HG03159 (cell line): ENCODE measurements at regions not wholly inside any gene's neighbourhood (a gene's known extent, or its start where the extent isn't known, plus 50 kb on each side); places are given as distances from the start of the nearest gene placed in this dataset.

Source experiments
- ATAC-seq: cut with Tn5 transposase; IDR thresholded peaks from one replicate; pipeline ENCODE4 v1.9.1; 2021; ENCODE audit warnings: mild to moderate bottlenecking, moderate library complexity; ENCODE audit not compliant: unreplicated experiment

DNA sequence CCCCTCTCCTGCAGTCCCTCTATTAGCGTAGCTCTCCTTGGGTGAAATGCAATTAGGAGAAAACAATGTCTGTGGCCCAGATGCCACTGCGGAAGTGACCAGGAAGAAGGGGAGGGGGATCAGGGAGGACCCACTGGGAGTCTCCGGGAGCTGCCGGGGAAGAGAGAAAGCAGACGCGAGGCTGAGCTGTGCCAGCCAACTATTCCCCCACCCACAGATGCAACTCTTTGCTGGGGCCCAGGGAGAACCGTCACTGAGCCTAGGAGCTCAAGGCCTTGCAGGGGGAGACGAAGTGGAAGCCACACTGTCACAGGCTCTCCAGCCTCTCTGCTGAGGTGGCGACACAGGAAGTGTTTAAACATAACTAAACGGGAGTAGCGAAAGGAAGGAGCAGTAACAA is 149.2 kb downstream of the BCOR start:
- ATAC-seq, result no peak

DNA sequence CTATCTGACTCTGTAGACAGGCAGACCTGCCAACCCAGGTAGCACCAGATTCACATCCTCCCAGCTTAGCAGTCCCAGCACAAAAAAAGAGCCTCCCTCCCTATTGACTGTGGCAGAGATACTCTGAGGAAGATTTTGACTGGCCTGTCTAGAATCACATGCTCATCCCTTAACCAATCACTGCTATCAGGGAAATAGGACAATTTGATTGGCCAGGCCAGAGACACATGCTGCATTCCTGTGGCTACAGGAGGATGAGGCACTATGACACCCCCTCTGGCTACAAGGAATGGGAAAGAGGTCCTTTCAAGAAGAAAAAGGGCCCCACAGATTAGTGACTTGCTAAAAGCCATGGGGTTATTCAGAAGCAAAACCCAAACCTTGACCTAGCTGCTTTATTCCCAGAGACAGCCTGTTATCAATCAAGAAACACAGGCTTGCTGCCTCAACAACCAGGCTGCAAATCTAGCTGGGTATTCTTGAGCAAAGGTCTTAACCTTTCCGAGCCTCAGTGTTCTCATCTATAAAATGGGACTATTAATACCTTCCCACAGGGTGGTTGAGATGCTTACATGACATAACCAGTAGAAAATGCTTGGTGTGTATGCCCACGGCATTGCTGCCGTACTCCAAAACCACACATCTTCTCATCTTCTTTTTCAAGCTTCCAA is 147.6 kb downstream of the BCOR start:
- ATAC-seq, result no peak

DNA sequence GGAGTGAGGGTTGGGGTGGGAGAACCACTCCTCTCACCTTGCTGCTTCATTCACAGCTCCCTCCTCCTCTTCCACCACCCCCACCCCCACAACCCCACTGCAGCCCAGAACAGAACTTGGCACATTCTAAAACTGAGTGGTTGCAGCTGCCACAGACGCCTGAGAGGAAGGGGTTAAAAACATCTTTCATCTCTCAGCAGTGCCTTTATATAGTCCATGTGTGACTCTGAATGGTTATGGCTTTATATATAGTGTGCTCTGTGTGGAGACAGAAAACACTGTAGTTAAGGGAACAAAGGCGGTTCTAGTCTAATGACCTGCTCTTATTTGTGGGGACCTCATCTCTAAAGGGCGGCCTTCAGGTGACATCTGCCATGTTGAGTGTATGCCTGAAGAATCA is 144.8 kb downstream of the BCOR start:
- ATAC-seq, result no peak

DNA sequence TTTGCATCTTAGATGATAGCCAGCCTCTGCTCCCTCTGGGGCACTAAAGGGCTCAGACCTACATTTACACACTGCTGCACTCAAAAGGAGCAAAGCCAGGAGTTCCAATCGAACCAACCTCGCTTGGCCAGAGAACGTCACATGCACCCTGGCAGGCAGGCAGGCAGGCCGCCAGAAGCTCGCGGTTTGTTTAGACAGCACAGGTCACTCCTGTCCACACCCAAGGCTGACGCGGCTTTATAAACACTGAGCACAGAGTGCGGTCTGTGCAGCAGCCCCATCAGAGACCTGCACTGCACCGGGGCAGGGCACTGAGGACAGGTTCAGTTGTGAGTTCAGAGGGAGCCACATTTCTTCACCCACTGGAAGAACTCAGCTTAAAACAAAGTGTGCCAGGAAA is 143.9 kb downstream of the BCOR start:
- ATAC-seq, result no peak

DNA sequence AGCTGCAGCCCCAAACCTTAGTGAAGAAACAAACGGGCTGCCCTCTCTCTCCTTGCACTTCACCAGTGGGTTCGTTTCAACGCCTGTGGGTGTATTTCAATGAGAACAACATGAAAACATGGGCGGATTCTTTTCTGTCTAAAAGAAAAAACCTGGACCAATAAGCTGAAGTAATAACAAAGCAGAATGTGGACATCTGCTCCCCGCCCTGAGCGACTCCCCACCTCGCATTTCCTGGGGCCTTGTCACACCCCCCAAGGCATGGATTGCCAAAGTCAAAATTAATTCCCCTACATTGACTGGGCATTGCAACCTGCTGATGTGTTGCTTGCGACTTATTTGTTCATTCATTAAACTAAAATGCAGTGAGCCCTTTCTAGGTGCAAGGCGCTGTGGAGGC is 142.9 kb downstream of the BCOR start:
- no peak for ATAC-seq

DNA sequence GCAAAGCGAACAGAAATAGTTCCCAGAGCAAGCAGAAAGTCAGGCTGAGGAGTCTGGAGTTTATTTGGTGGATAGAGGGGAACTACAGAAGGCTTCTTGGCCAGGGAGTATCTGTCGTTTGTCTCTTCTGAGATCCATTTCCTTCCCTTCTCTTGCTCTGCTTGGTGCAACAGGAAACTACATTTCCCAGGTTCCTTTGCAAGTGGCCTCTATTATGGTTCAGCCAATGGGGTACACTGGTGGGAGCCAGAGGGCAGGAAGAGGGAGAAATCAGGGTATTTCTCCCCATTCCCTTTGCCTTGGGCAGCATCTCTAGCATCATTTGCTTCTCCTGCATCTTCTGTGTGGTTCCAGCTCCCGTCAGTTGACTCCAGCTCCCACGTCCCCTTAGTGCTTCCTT is 142.1 kb downstream of the BCOR start:
- ATAC-seq, result no peak

DNA sequence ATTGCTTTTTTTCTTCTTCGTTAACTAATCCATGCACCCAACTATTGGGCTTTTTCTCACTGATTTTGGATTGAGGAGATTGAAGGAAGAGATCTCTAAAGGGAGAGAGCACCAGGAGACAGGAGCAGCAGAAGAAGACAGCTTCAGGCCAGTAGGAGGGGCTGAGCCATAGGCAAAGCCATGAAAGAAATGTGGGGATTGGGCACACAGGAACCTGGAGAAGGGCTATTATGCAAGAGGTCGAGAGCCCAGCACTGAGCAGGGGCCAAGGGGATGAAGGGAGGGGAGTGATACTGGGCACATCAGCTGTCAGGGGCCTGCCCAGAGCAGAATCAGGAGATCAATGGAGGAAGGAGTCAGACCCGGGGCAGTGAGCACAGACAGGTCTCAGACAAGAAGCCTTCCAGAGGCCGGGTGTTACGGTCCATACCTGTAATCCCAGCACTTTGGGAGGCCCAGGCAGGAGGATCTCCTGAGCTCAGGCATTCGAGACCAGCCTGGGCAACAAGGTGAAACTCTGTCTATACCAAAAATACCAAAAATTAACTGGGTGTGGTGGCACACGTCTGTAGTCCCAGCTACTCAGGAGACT is 140.9 kb downstream of the BCOR start:
- no peak for ATAC-seq

DNA sequence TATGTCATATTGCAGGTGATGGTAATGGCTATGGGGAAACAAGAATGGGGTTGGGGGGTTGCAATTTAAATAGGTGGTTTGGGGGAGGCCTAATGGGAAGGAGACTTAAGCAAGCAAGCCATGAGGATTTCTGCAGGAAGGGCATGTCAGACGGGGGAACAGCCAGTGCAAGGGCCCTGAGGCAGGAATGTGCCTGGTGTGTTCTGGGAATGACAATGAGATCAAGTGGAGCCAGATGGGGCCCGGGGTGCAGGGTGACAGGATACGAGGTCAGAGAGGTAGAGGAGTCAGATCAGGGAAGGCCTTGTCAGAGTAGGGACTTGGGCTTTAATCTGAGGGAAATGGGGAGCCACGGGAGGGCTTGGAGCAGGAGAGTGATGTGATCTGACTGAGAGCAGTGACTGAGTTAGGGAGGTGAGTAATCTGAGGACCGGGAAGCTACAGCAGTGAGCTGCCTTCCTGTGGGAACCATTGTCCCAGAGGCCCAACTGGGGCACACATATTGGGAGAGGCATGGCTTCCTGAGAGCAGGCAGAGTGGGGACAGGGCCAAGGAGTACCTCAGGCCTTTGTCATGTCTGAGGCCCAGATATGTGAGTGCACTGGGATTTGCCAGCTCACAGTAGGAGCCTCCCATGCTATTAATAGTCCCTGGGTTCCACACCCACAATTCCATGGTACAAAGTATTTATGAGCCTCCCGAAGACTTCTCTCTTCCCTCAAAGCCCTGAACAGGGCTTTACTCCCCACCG is 139.8 kb downstream of the BCOR start:
- ATAC-seq, result no peak

DNA sequence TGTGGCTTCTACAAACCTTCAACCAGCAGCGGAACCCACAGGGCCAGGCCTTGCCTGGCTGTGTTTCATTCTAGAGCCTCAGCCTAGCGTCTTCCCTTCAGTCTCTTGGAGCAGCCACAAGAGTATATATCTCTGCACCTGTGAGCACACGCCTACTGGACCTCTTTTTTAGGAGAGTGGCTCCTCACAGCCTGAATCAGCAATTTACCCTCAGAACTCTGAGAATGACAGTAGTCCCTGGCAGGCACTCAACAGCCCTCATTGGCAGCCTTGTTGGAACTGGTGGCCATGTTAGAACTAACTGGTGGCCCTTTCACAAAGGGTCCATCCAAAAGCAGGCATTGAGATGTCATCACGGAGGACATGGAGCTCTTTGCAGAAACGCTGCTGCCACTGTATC is 138.9 kb downstream of the BCOR start:
- no peak for ATAC-seq

DNA sequence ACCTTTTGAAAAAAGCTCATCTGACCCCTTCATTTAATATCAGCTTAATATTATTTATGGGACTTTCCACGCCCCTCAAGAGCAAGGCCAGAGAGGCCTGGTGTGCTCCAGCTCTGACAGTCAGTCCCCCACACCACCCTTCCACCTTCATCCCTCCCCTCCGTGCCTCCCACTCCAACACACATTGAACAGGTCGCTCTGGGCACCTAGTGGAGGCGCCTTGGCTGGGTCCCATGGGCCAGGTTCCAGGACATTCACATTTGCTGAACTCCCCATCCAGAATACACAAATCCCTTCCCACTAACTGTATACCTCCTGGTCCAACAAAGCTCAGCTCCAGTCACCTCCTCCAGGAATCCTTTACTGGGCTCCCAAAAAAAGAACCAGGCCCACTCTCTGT is 137.5 kb downstream of the BCOR start:
- no peak for ATAC-seq

DNA sequence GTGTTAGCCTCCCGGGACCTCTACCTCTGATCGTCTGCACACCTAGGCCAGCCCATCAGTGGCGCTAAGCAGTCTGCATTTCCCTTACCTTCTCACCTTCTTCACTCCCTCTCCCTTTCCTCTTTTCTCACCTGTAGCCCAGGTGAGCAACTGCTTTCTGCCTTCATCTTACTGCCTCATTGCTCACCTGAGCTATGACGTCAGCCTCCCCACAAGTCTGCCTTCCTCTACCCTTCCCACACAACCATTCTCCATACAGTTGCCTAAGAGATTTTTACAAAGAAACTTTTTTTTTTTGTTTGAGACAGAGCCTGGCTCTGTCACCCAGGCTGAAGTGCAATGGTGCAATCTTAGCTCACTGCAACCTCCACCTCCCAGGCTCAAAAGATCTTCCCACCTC is 136.3 kb downstream of the BCOR start:
- ATAC-seq, result no peak

DNA sequence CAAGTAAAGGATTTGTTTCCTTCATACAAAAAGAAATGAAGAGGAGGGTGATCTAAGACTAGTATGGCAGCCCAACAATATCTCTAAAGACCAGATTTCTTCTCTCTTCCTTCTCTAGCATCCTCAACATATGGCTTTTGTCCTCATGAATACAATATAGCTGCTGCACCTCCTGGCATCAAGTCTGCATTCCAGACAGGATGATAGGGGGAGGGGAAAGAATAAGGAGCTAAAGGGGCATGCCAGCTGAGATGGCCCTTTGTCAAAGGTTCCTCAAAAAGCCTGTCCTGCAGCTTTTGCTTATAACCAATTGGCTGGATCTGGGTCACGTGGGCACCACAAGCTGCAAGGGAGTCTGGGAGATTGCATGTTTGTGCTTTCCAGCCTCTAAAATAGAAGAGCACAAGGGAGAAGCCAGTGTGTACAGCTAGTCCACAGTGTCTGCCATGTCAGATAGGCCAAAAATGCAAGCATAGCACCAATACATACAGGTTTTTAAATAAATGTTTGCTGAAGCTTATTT is 132.6 kb downstream of the BCOR start:
- ATAC-seq, result no peak

DNA sequence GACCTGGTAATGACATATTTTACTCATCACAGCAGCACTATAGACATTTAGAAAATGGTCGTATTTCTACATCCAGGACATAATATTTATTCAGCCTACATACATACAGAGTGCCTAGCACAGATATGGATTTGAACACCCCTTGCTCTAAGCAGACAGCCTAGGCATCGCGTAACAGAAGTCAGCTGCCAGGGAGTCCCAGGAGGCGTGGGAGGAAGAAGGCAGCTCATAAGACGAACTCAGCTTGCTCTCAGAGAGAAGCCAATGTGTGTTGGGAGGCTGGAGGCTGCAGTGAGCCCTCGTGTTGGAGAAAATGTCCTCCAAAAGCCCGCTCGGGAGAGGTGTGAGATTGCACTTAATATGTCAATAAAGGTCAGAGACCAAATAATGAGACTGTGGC is 131.6 kb downstream of the BCOR start:
- no peak for ATAC-seq

DNA sequence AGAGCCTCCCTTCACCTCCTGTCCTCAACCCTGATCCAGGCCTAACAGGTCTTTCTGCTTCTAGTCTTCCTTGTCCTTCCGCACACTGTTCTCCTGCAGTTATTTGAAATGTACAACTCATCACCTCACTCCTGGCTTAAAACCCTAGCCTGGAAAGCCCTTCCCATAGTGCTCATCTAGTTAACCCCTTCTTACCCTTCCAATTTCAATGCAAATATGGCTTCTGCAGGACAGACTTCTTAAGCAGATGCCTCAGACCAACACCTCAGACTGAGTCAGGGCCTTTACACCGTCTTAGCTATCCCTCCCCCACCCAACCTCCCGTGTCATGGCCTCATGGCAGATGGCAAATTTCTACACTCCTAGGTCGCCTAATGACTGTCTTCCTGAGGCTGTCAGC is 130.4 kb downstream of the BCOR start:
- ATAC-seq, result no peak

DNA sequence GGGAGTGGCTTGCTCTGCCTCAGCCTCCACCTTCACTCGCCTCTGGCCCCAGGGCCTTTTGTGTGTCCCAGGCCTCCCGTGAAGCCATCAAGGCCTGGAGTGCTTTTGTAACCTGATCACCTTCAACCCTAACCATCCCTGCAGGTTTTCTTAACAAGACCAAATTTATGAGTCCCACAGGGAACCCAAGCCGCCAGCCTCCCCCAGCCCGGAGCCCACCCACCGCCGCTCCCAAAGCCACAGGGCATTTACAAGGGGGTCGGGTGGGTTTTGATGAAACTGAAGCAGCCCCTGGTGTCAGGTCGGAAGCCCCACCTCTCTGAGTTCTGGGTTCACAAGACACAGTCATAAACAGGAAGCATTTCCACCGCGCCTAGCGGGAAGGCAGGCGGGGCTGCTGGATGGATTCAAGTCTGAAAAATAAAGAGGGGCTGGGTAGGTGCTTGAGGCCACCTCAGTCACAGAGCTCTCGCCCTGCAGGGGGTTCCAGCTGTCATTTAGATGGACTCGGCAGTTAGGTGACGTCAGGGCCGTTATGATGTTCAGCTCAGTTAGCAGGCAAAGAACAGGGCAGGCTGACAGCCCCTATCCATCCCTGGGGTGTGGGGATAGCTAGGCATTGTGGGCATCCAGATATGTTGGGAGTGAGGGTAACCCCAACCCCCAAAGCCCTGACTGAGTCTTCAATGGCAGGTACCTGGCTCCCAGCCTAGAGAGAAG is 128.5 kb downstream of the BCOR start:
- no peak for ATAC-seq

DNA sequence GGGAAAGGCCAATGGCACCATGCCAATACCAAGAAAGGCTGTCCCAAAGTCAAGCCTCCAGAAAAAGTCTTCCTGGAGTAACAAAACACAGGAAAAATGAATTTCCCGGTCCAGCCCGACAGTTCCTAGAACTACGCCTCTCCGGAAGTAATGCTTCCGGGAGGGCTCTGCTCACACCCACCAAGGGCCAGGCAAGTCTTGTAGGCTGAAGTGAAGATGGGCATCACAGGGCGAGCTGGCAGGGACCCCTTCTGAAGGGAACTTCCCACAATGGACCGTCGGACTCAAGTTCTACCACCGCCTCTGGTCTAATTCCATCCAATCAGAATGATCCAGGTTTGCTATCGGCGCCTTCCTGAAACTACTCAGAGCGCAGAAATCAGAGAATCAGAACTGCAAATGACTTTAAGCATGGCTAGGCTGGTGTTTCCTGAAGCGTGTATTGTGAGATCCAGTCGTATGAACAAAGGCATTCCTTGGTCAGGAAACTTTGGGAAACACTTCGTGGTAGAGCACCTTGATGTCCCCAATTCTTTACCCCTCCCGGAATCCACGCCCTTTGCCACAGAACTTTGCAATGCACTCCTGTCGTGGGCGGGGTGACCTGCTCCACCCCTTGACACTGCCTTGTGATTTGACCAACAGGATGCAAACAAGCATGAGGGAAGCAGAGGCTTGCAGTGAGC is 127.8 kb downstream of the BCOR start:
- no peak for ATAC-seq

DNA sequence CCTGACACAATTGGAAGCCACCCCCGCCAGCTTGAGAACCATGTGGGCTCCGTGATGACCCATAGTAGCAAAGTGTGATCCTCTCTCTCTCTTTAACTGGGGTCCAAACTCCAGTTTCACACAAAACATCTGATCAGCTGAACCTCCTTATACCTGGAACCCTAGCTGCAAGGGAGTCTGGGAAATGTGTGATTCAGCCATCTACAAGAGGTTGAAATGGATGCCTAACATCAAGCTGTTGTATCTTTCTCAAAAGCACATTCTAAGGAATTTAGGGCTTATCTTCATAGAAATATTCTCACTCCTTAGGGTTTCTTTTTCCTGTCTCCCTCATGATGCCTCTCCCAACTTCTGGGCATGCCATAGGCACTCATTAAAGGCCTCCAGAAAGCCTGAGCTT is 126.0 kb downstream of the BCOR start:
- no peak for ATAC-seq

DNA sequence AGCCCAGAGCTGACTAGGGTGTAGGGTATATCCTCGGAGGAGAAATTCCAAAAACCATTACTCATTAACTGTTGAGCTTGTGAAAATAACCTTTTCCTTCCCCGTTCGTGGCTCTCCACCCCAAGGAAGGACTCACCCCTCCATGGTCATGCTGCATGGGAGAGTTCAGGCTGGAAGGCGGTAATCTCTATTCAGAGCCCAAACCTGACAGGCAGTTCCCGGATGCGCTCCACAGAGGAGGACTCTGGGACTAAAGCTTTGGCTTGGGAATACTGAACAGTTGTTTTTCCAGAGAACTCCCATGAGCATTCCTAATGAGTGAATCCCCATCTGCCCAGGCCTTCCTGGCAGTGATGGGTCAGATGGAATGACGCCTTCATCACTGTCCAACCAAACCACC is 125.4 kb downstream of the BCOR start:
- no peak for ATAC-seq

DNA sequence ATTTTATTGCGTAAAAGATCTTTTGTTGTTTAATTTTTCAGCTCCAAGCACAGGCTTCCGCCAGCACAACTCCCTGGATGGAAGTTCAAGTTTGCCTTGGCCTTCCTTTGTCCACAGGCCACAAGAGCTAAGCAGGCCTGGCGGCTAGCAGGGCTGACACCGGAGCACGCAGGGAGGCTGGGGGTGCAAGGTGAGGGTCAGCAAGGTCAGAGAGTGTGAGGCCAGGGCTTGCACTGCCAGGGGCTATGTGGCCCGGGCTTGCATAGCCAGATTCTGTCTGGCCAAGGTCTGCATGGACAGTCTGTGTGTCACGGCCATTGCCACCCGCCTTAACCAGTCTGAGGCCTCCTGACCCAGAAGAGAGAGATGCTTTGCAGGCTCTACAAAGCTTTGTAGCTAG is 123.9 kb downstream of the BCOR start:
- no peak for ATAC-seq

DNA sequence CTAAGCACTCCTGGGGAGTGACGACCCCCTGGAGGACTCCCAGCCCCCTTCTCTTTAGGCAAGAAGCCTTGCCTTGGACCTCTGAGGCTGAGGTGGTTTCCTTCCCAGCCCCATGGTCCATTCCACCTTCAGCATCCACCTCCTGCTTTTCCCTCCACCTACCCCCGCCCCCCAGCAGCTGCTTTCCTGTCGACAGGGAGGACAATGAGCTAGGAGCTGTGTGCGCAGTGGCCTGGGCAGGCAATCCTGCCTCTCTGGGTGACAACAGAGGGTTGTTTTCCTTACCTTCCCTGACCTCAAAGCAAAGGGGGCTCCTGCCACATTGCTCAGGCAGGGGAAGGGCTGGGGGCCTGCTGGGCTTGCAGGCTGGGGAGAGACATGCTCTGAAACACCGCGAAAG is 123.5 kb downstream of the BCOR start:
- no peak for ATAC-seq
